A673 (cell line): ENCODE measurements at regions not wholly inside any gene's neighbourhood (a gene's known extent, or its start where the extent isn't known, plus 50 kb on each side); places are given as distances from the start of the nearest gene placed in this dataset.

Experiments
- CTCF ChIP-seq: fragments of 300-800, 200-600 bp; sonication (generic); conservative IDR thresholded peaks from 2 replicates; pipeline ENCODE4 v1.5.1; 2017; ENCODE audit warnings: low read depth, mild to moderate bottlenecking, antibody characterized with exemption, low read length, moderate library complexity, mixed read lengths
- EZH2 ChIP-seq: fragments of 200-600 bp; sonication (generic); IDR thresholded peaks from 2 replicates; pipeline ENCODE4 v1.6.1; 2017; ENCODE audit warnings: borderline replicate concordance, low read depth, mild to moderate bottlenecking, mixed read lengths, antibody characterized with exemption, low read length; ENCODE audit not compliant: poor library complexity, severe bottlenecking

- TF ChIP-seq CTCF (no peak), EZH2 (no peak)
These were observed 107.0 kb upstream of the UBE2E1 start for GRCh38 chr3:23698652-23699313.
